OCI-LY3 (cell line): ENCODE measurements at regions not wholly inside any gene's neighbourhood (a gene's known extent, or its start where the extent isn't known, plus 50 kb on each side); places are given as distances from the start of the nearest gene placed in this dataset.

Experiments
- H2AFZ ChIP-seq: fragments of 200-600, 300-600 bp; shearing (Covaris generic); 2 replicates; pipeline ENCODE4 v1.6.0; 2014; ENCODE audit warnings: antibody characterized with exemption, low read depth, low read length
- H3K27ac ChIP-seq: fragments of 200-600, 300-600 bp; sonication (generic); 2 replicates; pipeline ENCODE4 v1.5.1; 2014; ENCODE audit warnings: mild to moderate bottlenecking, low read length, moderate library complexity, mixed read lengths
- H3K27me3 ChIP-seq: fragments of 200-600, 300-600 bp; sonication (generic); 2 replicates; pipeline ENCODE4 v1.6.1; 2014; ENCODE audit warnings: low read depth, low read length, mixed read lengths
- H3K36me3 ChIP-seq: fragments of 200-600, 300-600 bp; sonication (generic); replicated peaks from 2 replicates; pipeline ENCODE3; 2014; ENCODE audit warnings: low read depth, low read length, mixed read lengths
- H3K4me1 ChIP-seq: fragments of 300-600, 200-600 bp; sonication (generic); 2 replicates; pipeline ENCODE4 v1.6.1; 2014; ENCODE audit warnings: low read length, mixed read lengths
- H3K4me2 ChIP-seq: fragments of 200-600, 300-600 bp; sonication (generic); 2 replicates; pipeline ENCODE4 v1.6.1; 2014; ENCODE audit warnings: low read length, mixed read lengths
- H3K4me3 ChIP-seq: fragments of 300-600, 200-600 bp; sonication (generic); 2 replicates; pipeline ENCODE4 v1.5.1; 2014; ENCODE audit warnings: antibody characterized with exemption, mild to moderate bottlenecking, low read length, moderate library complexity
- H3K79me2 ChIP-seq: fragments of 300-600, 200-600 bp; shearing (Covaris generic); 2 replicates; pipeline ENCODE4 v1.6.1; 2014; ENCODE audit warnings: mild to moderate bottlenecking, low read length, mixed read lengths
- H3K9ac ChIP-seq: fragments of 300-600, 200-600 bp; shearing (Covaris generic); 2 replicates; pipeline ENCODE4 v1.6.0; 2014; ENCODE audit warnings: mild to moderate bottlenecking, low read length, moderate library complexity
- H3K9me3 ChIP-seq: fragments of 200-600, 300-600 bp; shearing (Covaris generic); 2 replicates; pipeline ENCODE4 v1.6.1; 2014; ENCODE audit warnings: low read length, mixed read lengths; ENCODE audit not compliant: insufficient read depth
- H4K20me1 ChIP-seq: fragments of 200-600, 300-600 bp; sonication (generic); 2 replicates; pipeline ENCODE4 v1.6.1; 2016; ENCODE audit warnings: low read length, mixed read lengths; ENCODE audit not compliant: insufficient read depth
- EZH2phosphoT487 ChIP-seq: fragments of 200-600 bp; shearing (Covaris generic); IDR thresholded peaks from 2 replicates; pipeline ENCODE4 v1.6.1; 2018; ENCODE audit warnings: antibody characterized with exemption, mixed run types, low read depth
- TF ChIP-seq, protein P1 (sequence below): fragments of 200-600, 300-600 bp; sonication (generic); IDR thresholded peaks from 2 replicates; pipeline ENCODE4 v1.5.1; 2014; ENCODE audit warnings: antibody characterized with exemption, low read length, low read depth

DNA sequence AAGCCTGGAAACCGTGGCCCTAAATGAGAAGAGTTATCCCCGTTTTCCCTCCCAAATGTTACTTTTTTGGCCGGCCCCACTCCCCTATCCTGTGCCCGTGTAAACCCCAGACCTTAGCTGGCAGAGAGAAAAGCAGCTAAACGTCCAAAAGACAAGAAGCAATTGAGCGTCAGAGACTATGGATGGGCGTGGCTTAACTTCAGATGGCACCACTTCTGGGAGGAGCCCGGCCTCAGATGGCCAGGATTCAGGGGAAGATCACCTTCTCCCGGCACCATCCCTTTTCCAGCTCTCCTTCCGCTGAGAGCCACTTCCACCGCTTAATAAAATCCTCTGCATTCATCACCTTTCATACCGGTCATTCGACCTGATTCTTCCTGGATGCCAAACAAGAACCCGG is 350.1 kb upstream of the PCDH7 start:
- TF ChIP-seq EZH2phosphoT487, result no peak
- no peak overlapping the region for H3K27ac ChIP-seq
- no peaks in the 10 kb centered on the region for H4K20me1 ChIP-seq
- no peaks in the 10 kb centered on the region for H3K36me3 ChIP-seq
- H3K4me3 ChIP-seq, result no peak overlapping the region
- H2AFZ ChIP-seq, result no peak overlapping the region
- H3K9me3 ChIP-seq, result no peaks in the 10 kb centered on the region
- no peaks in the 10 kb centered on the region for H3K4me1 ChIP-seq
- H3K79me2 ChIP-seq, result no peaks in the 10 kb centered on the region
- no peaks in the 10 kb centered on the region for H3K27me3 ChIP-seq
- no peak overlapping the region for H3K9ac ChIP-seq
- no peak overlapping the region for H3K4me2 ChIP-seq

DNA sequence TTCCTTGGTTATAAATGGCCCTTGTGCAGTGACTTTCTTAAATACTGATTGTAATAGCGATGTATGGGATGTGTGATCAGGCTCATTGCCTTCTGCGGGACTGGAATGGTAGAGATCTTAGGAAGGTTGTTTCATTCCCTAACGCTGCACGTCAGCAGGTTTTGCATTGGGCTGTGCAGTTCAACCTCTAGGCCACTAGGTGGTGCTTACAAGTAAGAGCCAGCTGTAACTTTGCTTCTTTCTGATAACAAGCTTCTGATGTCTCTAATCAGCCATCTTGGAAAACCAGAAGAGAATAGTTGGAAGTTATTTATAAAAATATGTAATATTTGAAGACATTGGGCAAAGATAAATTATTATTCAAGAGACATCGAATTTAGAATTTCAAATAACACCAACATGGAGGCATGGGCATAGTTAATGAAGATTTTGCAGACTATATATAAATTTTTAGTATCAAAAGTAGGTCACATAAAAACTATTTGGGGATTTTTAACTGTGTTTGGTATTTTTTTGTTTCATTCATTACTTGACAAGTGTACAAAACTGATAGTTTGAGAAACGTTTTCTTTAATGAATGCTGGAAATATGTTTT is 339.7 kb upstream of the PCDH7 start:
- H3K27ac ChIP-seq, result no peak overlapping the region
- no peak overlapping the region for H3K9ac ChIP-seq
- H4K20me1 ChIP-seq, result no peaks in the 10 kb centered on the region
- no peaks in the 10 kb centered on the region for H3K9me3 ChIP-seq
- no peaks in the 10 kb centered on the region for H3K27me3 ChIP-seq
- peak overlapping the region; percentile 51 for H3K4me2 ChIP-seq
- H3K4me1 ChIP-seq, result no peaks in the 10 kb centered on the region
- peak overlapping the region; percentile 59 for H2AFZ ChIP-seq
- H3K36me3 ChIP-seq, result no peaks in the 10 kb centered on the region
- H3K4me3 ChIP-seq, result peak overlapping the region; percentile 46; the same call in 1 of the 2 replicates
- no peaks in the 10 kb centered on the region for H3K79me2 ChIP-seq
- TF ChIP-seq EZH2phosphoT487, result no peak
- TF ChIP-seq, protein P1, sequence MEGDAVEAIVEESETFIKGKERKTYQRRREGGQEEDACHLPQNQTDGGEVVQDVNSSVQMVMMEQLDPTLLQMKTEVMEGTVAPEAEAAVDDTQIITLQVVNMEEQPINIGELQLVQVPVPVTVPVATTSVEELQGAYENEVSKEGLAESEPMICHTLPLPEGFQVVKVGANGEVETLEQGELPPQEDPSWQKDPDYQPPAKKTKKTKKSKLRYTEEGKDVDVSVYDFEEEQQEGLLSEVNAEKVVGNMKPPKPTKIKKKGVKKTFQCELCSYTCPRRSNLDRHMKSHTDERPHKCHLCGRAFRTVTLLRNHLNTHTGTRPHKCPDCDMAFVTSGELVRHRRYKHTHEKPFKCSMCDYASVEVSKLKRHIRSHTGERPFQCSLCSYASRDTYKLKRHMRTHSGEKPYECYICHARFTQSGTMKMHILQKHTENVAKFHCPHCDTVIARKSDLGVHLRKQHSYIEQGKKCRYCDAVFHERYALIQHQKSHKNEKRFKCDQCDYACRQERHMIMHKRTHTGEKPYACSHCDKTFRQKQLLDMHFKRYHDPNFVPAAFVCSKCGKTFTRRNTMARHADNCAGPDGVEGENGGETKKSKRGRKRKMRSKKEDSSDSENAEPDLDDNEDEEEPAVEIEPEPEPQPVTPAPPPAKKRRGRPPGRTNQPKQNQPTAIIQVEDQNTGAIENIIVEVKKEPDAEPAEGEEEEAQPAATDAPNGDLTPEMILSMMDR, result peak; percentile 88

GRCh38 chr4:30385650-30386049 is 334.5 kb upstream of the PCDH7 start:
- no peaks in the 10 kb centered on the region for H3K36me3 ChIP-seq
- no peaks in the 10 kb centered on the region for H4K20me1 ChIP-seq
- H3K27me3 ChIP-seq, result no peaks in the 10 kb centered on the region
- H3K27ac ChIP-seq, result no peak overlapping the region
- no peaks in the 10 kb centered on the region for H3K4me1 ChIP-seq
- no peak overlapping the region for H2AFZ ChIP-seq
- no peak overlapping the region for H3K4me3 ChIP-seq
- no peaks in the 10 kb centered on the region for H3K9me3 ChIP-seq
- no peaks in the 10 kb centered on the region for H3K79me2 ChIP-seq
- H3K4me2 ChIP-seq, result no peak overlapping the region
- TF ChIP-seq, protein P1, result no peak
- no peak for TF ChIP-seq EZH2phosphoT487
- no peak overlapping the region for H3K9ac ChIP-seq

- H3K4me1 ChIP-seq, result no peaks in the 10 kb centered on the region
Measured at GRCh38 chr4:30386266-30386895, 333.8 kb upstream of the PCDH7 start.

More at GRCh38 chr4:30386266-30386895, 333.8 kb upstream of the PCDH7 start:
- TF ChIP-seq EZH2phosphoT487, result no peak
- TF ChIP-seq, protein P1, result no peak
- H3K4me3 ChIP-seq, result no peak overlapping the region
- H3K27me3 ChIP-seq, result no peaks in the 10 kb centered on the region
- H3K36me3 ChIP-seq, result no peaks in the 10 kb centered on the region
- no peak overlapping the region for H2AFZ ChIP-seq
- no peaks in the 10 kb centered on the region for H3K9me3 ChIP-seq
- H3K4me2 ChIP-seq, result no peak overlapping the region
- no peak overlapping the region for H3K9ac ChIP-seq
- H4K20me1 ChIP-seq, result no peaks in the 10 kb centered on the region
- H3K79me2 ChIP-seq, result no peaks in the 10 kb centered on the region
- no peak overlapping the region for H3K27ac ChIP-seq
